ENCODE measurements at regions not wholly inside any gene's neighbourhood (a gene's known extent, or its start where the extent isn't known, plus 50 kb on each side); places are given as distances from the start of the nearest gene placed in this dataset.

DNA sequence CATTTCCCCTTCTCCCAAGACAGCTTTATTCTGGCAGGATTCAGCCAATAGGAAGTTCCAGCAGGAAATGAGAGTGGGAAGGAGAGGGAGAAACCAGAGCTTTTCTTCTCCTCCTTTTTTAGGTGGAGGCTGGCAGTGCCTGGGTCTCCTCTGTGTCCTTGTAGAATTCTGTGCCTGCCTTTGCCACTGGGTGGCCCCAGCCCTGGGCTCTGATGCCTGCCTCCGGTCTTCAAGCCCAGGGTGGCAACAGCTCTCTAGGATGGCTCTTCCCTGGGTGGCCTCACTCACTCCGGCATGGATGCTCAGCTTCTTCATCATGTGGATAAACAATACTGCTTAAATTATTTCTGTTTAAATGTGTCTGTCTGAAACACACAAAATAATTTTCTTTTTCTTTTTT is 694.8 kb downstream of the SEMA5A start:
- no peak for TF ChIP-seq JUND (IDR thresholded peaks at IDR 0.05; ENCODE audit: low read depth)
- in situ Hi-C loops (cut with HindIII; ENCODE audit: low pct_unique_long_range_greater_than_20kb, low sequenced_read_pairs), result no loop called here
- DNase-seq (ENCODE audit: low read depth in 1 of 2, low spot score in 1 of 2), result no peak

DNA sequence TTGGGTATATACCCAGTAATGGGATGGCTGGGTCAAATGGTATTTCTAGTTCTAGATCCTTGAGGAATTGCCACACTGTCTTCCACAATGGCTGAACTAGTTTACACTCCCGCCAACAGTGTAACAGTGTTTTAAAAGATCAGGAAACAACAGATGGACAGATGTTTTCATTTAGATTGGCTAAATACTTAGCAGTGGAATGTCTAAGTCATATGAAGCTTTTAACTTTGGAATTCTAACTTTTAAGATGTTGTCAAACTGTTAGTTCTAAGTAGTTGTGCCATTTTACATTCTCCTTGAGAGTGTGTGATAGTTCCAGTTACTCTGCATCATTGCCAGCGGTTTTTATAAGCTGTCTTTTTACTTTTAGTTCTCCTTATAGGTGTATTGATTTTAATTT is 688.8 kb downstream of the SEMA5A start:
- no peak for DNase-seq (ENCODE audit: low read depth in 1 of 2, low spot score in 1 of 2)
- no peak for TF ChIP-seq JUND (IDR thresholded peaks at IDR 0.05; ENCODE audit: low read depth)
- in situ Hi-C loops (cut with HindIII; ENCODE audit: low pct_unique_long_range_greater_than_20kb, low sequenced_read_pairs), result no loop called here

DNA sequence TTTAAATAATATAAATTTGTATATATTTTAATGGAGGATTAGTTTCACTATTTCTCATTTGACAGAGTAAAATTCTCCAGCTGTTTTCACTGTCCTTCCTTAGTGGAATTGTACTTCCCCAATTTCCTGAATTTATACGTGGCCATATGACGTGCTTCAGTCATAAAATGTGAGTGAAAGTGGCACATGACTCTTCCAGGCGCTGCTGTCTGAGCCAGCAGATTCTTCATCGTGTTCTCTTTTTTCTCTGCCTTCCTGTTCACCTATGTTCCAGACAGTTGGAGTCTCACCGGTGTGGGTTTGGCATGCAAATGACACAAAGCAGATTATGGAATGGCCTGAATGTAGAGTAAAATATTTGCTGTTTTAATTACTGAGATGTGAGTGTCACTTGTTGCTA is 684.1 kb downstream of the SEMA5A start:
- in situ Hi-C loops (cut with HindIII; ENCODE audit: low pct_unique_long_range_greater_than_20kb, low sequenced_read_pairs), result no loop called here
- no peak for TF ChIP-seq JUND (IDR thresholded peaks at IDR 0.05; ENCODE audit: low read depth)
- no peak for DNase-seq (ENCODE audit: low read depth in 1 of 2, low spot score in 1 of 2)

DNA sequence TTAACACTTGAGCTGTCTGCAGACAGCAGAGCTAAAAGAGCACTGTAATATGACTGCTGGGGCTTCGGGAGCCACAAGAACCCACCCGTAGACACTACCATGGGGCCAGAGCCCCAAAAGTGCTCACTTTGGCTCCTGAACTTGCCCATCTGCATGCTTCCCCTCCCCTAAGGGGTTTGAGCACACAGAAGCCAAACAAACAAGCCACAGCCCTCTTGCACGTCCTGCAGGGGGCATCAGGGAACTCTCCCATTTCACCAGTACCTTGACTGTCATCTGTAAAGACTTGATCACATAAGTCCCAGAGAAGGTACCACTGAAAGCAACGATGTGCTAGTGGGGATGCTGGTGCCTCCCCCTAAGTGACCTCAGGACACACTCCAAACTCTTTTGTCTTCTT is 681.8 kb downstream of the SEMA5A start:
- TF ChIP-seq JUND (IDR thresholded peaks at IDR 0.05; ENCODE audit: low read depth), result no peak
- DNase-seq (ENCODE audit: low read depth in 1 of 2, low spot score in 1 of 2), result peak in 1 of 2 experiments; percentile 12
- in situ Hi-C loops (cut with HindIII; ENCODE audit: low pct_unique_long_range_greater_than_20kb, low sequenced_read_pairs), result no loop called here

DNA sequence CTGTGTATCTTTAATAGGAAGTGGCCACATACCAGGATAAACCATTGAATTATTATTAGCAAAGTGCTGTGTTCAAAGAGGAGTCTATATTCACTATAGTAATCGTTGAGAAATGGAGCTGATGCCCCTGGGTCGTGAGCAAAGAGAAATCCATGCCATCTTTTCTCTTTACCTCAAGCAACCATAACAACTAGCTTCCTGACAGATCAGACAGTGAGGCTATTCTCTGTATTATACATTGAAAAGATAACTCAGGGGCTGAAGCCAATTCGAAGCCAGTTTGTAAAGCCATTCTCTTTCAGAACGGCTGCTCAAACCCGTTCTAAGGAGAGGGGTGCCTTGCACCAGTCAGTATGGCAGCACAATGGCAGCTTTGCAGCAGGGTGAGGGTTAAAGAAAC is 680.6 kb downstream of the SEMA5A start:
- no peak for TF ChIP-seq JUND (IDR thresholded peaks at IDR 0.05; ENCODE audit: low read depth)
- in situ Hi-C loops (cut with HindIII; ENCODE audit: low pct_unique_long_range_greater_than_20kb, low sequenced_read_pairs), result no loop called here
- no peak for DNase-seq (ENCODE audit: low read depth in 1 of 2, low spot score in 1 of 2)

DNA sequence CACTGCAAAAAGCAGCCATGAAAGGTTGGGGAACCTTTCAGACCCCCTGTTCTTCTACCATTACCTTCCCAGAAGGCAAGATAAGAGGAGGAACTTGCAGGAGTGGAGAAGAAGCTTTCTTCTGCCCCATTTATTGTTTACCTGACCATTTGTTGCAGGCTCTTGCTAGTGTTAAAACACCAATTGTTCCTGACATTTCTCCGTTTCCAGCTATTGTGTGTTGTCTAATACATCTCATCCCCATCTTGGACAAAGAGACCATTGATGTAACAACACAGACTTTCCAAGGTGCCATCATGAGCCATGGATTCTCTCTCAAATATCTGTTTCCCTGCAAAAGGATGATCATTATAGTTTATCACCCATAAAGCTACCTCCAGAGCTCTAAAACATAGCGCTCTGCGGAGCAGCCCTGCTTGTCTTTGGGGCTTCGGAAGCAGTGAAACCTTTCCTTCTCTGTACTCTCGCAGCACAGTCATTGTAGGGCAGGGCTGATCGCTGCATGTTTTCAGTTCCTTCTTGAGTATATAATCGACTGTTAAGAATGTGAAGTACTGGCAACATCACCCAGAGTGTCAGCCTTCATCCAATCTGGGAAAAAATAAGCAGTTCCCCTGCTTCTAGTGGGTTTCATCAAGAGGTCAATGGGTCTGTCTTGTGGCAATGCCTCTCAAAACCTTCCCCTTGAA is 680.0 kb downstream of the SEMA5A start:
- no peak for DNase-seq (ENCODE audit: low read depth in 1 of 2, low spot score in 1 of 2)
- in situ Hi-C loops (cut with HindIII; ENCODE audit: low pct_unique_long_range_greater_than_20kb, low sequenced_read_pairs), result no loop called here
- no peak for TF ChIP-seq JUND (IDR thresholded peaks at IDR 0.05; ENCODE audit: low read depth)

DNA sequence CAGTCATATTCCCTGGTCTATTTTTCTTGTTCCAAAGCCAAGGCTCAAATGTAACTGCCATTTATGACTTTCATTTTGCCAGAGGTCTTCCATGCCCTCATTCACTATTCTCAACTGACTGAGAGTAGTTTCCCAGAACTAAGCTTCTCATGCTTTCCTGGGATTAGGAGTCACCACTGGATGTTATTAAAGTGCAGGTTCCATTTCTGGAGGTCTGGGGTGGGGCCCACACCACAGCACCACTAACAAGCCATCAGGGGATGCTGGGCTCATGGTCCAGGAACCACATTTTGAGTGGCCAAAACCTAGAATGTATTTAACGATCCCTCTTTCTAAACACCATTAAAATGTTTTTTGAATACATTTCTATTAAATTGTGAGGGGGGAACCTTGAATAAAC is 677.6 kb downstream of the SEMA5A start:
- DNase-seq (ENCODE audit: low read depth in 1 of 2, low spot score in 1 of 2), result no peak

DNA sequence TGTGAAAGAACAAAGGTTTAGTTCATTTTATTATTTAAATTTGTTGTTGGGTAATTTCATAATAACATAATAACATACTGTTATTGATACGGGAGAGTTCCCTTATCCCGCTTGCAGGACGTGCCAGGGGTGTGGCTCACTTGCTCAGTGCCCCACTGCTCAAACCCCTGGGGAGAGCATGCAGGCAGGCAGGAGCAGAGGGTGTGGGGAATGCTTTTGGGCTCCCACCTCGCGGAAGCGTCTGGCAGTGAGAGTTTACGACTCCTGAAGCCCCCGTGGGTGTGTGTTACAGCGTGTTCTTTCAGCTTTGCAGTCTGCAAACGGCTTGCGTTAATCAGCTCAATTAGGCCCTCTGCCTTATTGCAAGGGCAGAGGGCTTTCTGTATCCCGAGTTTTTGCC is 675.9 kb downstream of the SEMA5A start:
- in situ Hi-C loops (cut with HindIII; ENCODE audit: low pct_unique_long_range_greater_than_20kb, low sequenced_read_pairs), result no loop called here
- TF ChIP-seq JUND (IDR thresholded peaks at IDR 0.05; ENCODE audit: low read depth), result no peak
- no peak for DNase-seq (ENCODE audit: low read depth in 1 of 2, low spot score in 1 of 2)

More for the DNA sequence above, 677.6 kb downstream of the SEMA5A start:
- in situ Hi-C loops (cut with HindIII; ENCODE audit: low pct_unique_long_range_greater_than_20kb, low sequenced_read_pairs), result no loop called here
- TF ChIP-seq JUND (IDR thresholded peaks at IDR 0.05; ENCODE audit: low read depth), result no peak

DNA sequence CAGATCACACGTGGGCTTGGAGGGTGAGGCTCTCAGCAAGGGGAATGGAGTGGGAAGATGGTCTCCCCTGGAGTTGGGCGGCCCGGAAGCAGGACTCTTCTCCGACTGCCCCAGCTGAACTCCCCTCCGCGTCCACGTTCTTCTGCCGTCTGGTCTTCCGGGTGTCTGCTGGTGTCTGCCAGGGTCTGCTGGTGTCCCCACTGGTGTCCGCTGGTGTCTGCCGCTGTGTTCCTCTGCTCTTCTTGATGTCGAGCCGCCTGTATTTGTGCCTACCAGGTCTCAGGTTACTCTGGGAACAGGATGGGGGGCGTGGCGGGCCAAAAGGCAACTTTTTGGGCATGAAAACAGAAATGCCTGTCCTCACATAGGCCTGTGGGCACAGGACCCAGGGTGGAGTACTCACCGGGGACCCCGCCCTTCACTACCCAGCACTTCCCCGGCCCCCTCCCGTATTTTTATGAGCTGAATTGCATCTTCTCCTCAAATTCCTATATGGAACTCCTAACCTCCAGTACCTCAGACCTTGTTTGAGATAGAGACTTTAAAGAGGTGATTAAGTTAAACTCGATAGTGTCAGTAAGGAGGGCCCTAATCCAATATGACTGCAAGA is 675.4 kb downstream of the SEMA5A start:
- DNase-seq (ENCODE audit: low read depth in 1 of 2, low spot score in 1 of 2), result no peak
- in situ Hi-C loops (cut with HindIII; ENCODE audit: low pct_unique_long_range_greater_than_20kb, low sequenced_read_pairs), result no loop called here
- TF ChIP-seq JUND (IDR thresholded peaks at IDR 0.05; ENCODE audit: low read depth), result no peak

DNA sequence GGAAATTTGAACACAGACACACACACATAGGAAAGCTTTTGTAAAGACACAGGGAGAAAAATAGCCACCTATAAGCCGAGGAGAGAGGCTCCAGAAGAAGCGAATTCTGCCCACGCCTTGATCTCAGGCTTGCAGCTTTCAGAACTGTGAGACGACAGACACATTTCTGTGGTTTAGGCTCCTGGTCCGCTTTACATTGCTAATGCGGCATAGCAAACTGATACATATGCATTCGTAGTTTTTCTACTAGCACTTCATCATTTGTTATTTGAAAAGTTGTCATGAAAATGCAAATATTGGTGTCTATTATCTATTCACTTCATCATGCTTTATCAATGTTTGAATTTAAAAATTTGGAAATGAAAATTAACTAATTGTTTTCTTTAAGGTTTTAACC is 674.9 kb downstream of the SEMA5A start:
- in situ Hi-C loops (cut with HindIII; ENCODE audit: low pct_unique_long_range_greater_than_20kb, low sequenced_read_pairs), result no loop called here
- TF ChIP-seq JUND (IDR thresholded peaks at IDR 0.05; ENCODE audit: low read depth), result no peak
- DNase-seq (ENCODE audit: low read depth in 1 of 2, low spot score in 1 of 2), result no peak

DNA sequence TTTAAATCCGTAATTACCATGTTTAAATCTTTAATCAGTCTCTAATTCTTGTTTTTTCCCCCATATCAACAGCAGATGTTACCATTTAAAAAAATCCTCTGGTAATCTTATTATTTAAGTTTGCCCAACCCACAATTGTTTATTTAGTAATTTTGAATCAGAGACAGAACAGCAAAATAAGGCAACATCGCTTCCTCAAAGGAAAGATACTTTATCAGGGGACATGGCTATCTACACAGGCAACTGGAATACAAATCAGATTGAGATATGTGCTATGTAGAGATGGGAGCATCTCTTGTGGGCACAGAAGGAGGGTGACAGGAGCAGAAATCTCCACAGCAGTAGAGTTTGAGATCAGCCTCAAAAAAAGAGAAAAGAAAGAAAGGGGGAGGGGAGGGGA is 674.4 kb downstream of the SEMA5A start:
- DNase-seq (ENCODE audit: low read depth in 1 of 2, low spot score in 1 of 2), result no peak
- in situ Hi-C loops (cut with HindIII; ENCODE audit: low pct_unique_long_range_greater_than_20kb, low sequenced_read_pairs), result no loop called here
- no peak for TF ChIP-seq JUND (IDR thresholded peaks at IDR 0.05; ENCODE audit: low read depth)

DNA sequence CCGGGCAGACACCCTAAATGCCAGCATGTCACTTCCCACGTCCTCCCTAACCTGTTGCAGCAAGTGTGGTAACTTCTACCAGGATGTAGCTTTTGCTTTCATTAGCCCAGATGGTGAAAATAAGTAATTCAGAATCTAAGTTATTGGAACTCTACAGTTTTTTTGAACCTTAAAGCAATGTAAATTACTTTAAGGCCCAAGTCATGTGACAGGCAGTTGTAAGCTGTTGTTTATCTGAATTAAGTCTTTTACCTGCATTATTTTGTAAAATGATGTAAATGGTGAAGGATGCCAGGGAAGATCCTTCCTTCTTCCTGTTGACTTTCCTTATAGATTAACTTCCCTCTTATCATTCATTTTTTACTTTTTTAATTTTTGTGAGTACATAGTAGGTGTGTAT is 670.2 kb downstream of the SEMA5A start:
- DNase-seq (ENCODE audit: low read depth in 1 of 2, low spot score in 1 of 2), result no peak
- in situ Hi-C loops (cut with HindIII; ENCODE audit: low pct_unique_long_range_greater_than_20kb, low sequenced_read_pairs), result no loop called here
- no peak for TF ChIP-seq JUND (IDR thresholded peaks at IDR 0.05; ENCODE audit: low read depth)

DNA sequence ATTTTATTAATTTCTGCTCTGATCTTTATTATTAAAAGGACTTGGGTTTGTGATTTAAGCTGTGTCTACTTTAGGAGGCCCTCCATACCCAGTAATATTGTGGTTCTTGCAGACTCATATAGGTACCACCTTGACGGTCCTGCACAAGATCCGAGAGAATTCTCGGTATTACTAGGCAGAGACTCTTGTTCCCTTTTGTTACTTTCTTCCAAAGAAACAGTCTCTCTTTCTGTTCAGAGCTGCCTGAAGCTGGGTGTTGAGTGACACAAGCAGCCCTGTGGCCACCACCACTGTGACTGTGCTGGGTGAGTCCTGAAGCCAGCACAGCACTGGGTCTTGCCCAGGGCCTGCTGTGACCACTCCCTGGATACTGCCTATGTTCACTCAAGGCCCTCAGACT is 666.6 kb downstream of the SEMA5A start:
- DNase-seq (ENCODE audit: low read depth in 1 of 2, low spot score in 1 of 2), result no peak
- in situ Hi-C loops (cut with HindIII; ENCODE audit: low pct_unique_long_range_greater_than_20kb, low sequenced_read_pairs), result no loop called here
- TF ChIP-seq JUND (IDR thresholded peaks at IDR 0.05; ENCODE audit: low read depth), result no peak

DNA sequence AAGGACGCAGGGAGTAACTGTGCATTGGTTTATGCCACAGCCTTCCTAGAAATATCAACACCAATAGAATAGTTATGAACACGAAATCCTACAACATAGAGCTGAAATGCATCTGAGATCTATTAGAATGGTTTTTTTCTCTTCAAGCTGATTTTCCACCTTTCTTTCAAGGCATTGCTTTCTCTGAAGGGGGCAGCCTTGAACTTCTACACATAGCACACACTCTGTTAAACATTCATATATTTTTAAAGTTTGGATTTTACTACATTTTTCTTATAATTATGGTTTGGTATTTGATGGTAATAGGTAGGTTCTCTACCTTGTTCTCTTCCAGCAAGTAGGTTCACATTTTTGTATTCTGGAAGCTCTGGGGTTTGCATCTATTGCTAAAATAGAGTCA is 661.8 kb downstream of the SEMA5A start:
- no peak for DNase-seq (ENCODE audit: low read depth in 1 of 2, low spot score in 1 of 2)
- in situ Hi-C loops (cut with HindIII; ENCODE audit: low pct_unique_long_range_greater_than_20kb, low sequenced_read_pairs), result no loop called here
- TF ChIP-seq JUND (IDR thresholded peaks at IDR 0.05; ENCODE audit: low read depth), result no peak
